Neural progenitor cell (in vitro differentiated cells): ENCODE measurements at regions not wholly inside any gene's neighbourhood (a gene's known extent, or its start where the extent isn't known, plus 50 kb on each side); places are given as distances from the start of the nearest gene placed in this dataset.
"Not testable (repeated sequence)": the region's sequence is repeated elsewhere in the genome, so short reads cannot be mapped to it uniquely, and the experiment has no call there.

Experiments
- DNase-seq: peaks from one replicate; pipeline ENCODE4 v3.0.0-alpha.2; 2016; ENCODE audit warnings: low spot score
- H2AFZ ChIP-seq: fragments of 200-600 bp; sonication (generic); replicated peaks from 2 replicates; pipeline ENCODE4 v1.6.1; 2016; ENCODE audit warnings: antibody characterized with exemption
- H3F3A ChIP-seq: fragments of 200-600 bp; sonication (generic); 2 replicates; pipeline ENCODE4 v1.6.1; 2016; ENCODE audit warnings: antibody characterized with exemption, low read depth
- H3K27ac ChIP-seq: fragments of 200-600 bp; sonication (generic); 2 replicates; pipeline ENCODE4 v1.5.1; 2016; ENCODE audit warnings: mild to moderate bottlenecking
- H3K27me3 ChIP-seq: fragments of 200-600 bp; sonication (generic); 2 replicates; pipeline ENCODE4 v1.6.1; 2016; ENCODE audit warnings: mild to moderate bottlenecking, moderate library complexity
- H3K36me3 ChIP-seq: fragments of 200-600 bp; sonication (generic); 2 replicates; pipeline ENCODE4 v1.5.1; 2016
- H3K4me1 ChIP-seq: fragments of 200-600 bp; sonication (generic); 2 replicates; pipeline ENCODE4 v1.6.1; 2016; ENCODE audit warnings: mixed run types
- H3K4me2 ChIP-seq: fragments of 200-600 bp; sonication (generic); 2 replicates; pipeline ENCODE4 v1.6.1; 2016
- H3K4me3 ChIP-seq: fragments of 200-600 bp; sonication (generic); 2 replicates; pipeline ENCODE4 v1.5.1; 2016
- H3K79me2 ChIP-seq: fragments of 200-600 bp; sonication (generic); 2 replicates; pipeline ENCODE4 v1.6.1; 2016; ENCODE audit warnings: low read depth
- H3K9ac ChIP-seq: fragments of 200-600 bp; sonication (generic); 2 replicates; pipeline ENCODE4 v1.6.1; 2016
- H3K9me3 ChIP-seq: fragments of 200-600 bp; sonication (generic); 2 replicates; pipeline ENCODE4 v1.5.1; 2016; ENCODE audit warnings: low read depth
- H4K20me1 ChIP-seq: fragments of 200-600 bp; sonication (generic); 2 replicates; pipeline ENCODE4 v1.6.1; 2016; ENCODE audit warnings: low read depth
- H3K27ac Mint-ChIP-seq: 3 replicates; pipeline ENCODE4 v1.8.0; 2021; ENCODE audit warnings: mixed read lengths
- H3K27me3 Mint-ChIP-seq: 2 replicates; pipeline ENCODE4 v1.8.0; 2022; ENCODE audit warnings: low read depth, mild to moderate bottlenecking, inconsistent platforms, moderate library complexity, mixed read lengths; ENCODE audit not compliant: insufficient read depth
- H3K36me3 Mint-ChIP-seq: 3 replicates; pipeline ENCODE4 v1.8.0; 2021; ENCODE audit warnings: mixed read lengths
- H3K4me1 Mint-ChIP-seq: 3 replicates; pipeline ENCODE4 v1.8.0; 2021; ENCODE audit warnings: mixed read lengths
- H3K4me3 Mint-ChIP-seq: 3 replicates; pipeline ENCODE4 v1.8.0; 2021; ENCODE audit warnings: mild to moderate bottlenecking, moderate library complexity, mixed read lengths
- H3K9me3 Mint-ChIP-seq: 3 replicates; pipeline ENCODE4 v1.8.0; 2020; ENCODE audit warnings: mixed read lengths
- EZH2 ChIP-seq: fragments of 200-600 bp; sonication (generic); IDR thresholded peaks from 2 replicates; pipeline ENCODE4 v1.6.1; 2017; ENCODE audit warnings: antibody characterized with exemption, mild to moderate bottlenecking, moderate library complexity
- EZH2phosphoT487 ChIP-seq: fragments of 200-600 bp; sonication (generic); IDR thresholded peaks from 2 replicates; pipeline ENCODE4 v1.6.1; 2017; ENCODE audit warnings: antibody characterized with exemption
- TF ChIP-seq, protein P1 (sequence below): fragments of 200-600 bp; sonication (generic); IDR thresholded peaks from 2 replicates; pipeline ENCODE4 v1.5.1; 2017; ENCODE audit warnings: antibody characterized with exemption, mild to moderate bottlenecking

DNA sequence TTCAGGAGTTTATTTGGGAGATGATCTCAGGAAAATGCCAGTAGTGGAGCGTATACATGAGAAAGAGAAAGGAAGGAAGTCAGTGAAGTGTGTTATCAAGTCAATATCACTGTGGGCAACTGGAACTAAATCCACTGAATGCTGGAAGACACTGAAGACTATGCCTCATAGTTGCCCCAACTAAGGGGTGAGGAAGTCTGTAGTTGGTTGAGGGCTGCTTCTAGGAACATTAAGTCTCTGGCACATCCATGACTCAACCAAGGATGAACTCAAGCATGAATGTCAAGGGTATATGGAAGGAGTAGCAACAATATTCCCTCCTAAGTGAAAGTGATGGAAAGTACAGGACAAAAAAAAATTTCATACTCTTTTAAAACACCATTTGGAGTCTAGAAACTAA lies 167.9 kb downstream of the MAGEB17 start:
- no peaks in the 10 kb centered on the region for H3K9me3 Mint-ChIP-seq
- no peak overlapping the region for H3K9ac ChIP-seq
- peaks cover 2% of the 10 kb centered on the region for H3K27me3 Mint-ChIP-seq

DNA sequence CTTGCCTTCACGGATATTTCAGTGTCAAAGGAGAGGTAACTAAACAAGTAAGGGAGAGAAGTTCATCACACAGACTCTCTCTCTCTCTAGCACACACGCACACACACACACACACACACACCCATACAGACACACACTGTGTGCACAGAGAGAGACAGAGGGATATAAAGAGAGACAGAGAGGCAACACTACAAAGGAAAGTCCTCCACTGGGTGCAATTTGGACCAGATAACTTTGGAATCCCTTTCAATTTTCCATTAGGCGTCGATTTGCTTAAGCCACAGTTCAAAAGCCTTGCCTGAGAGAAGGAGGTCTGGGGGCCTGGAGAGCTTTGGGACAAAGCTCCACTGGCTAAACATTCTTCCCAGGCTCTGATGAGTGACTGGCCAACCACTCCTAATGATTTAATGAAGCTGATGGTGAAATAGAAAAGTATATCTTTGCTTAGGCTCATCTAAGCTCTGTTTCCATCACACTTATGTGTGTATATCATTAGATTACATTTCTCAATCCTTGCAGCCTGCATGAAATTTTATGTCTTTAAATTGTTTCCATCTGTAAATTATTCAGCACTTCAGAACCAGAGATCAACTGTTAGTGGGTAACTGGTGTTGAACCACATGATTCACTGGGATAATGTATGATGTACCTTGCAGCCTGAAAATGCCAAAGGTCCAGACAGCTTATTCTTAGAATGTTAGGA lies 180.8 kb downstream of the MAGEB17 start:
- no peak overlapping the region for H3K9ac ChIP-seq
- no peak for TF ChIP-seq EZH2phosphoT487
- TF ChIP-seq EZH2 = no peak
- TF ChIP-seq, protein P1, sequence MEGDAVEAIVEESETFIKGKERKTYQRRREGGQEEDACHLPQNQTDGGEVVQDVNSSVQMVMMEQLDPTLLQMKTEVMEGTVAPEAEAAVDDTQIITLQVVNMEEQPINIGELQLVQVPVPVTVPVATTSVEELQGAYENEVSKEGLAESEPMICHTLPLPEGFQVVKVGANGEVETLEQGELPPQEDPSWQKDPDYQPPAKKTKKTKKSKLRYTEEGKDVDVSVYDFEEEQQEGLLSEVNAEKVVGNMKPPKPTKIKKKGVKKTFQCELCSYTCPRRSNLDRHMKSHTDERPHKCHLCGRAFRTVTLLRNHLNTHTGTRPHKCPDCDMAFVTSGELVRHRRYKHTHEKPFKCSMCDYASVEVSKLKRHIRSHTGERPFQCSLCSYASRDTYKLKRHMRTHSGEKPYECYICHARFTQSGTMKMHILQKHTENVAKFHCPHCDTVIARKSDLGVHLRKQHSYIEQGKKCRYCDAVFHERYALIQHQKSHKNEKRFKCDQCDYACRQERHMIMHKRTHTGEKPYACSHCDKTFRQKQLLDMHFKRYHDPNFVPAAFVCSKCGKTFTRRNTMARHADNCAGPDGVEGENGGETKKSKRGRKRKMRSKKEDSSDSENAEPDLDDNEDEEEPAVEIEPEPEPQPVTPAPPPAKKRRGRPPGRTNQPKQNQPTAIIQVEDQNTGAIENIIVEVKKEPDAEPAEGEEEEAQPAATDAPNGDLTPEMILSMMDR = no peak
- H3K4me3 ChIP-seq = no peak overlapping the region
- H4K20me1 ChIP-seq = no peaks in the 10 kb centered on the region
- no peaks in the 10 kb centered on the region for H3K36me3 ChIP-seq
- Mint-ChIP-seq H3K4me1 (no peaks in the 10 kb centered on the region), H3K9me3 (no peaks in the 10 kb centered on the region), H3K4me3 (no peak overlapping the region), H3K36me3 (no peaks in the 10 kb centered on the region), H3K27ac (peak overlapping the region; percentile 48), H3K27me3 (no peaks in the 10 kb centered on the region)
- H3K9me3 ChIP-seq = no peaks in the 10 kb centered on the region
- no peak overlapping the region for H3K4me2 ChIP-seq
- H3K79me2 ChIP-seq = no peaks in the 10 kb centered on the region
- no peaks in the 10 kb centered on the region for H3F3A ChIP-seq
- H2AFZ ChIP-seq = peak overlapping the region; percentile 73
- no peak overlapping the region for H3K27ac ChIP-seq
- H3K27me3 ChIP-seq = no peaks in the 10 kb centered on the region
- peaks cover 19% of the 10 kb centered on the region for H3K4me1 ChIP-seq
- DNase-seq = peak; percentile 32

More for the DNA sequence above, 167.9 kb downstream of the MAGEB17 start:
- Histone ChIP-seq H3F3A (no peaks in the 10 kb centered on the region), H4K20me1 (no peaks in the 10 kb centered on the region), H3K27me3 (no peaks in the 10 kb centered on the region), H2AFZ (no peak overlapping the region), H3K4me1 (no peaks in the 10 kb centered on the region), H3K36me3 (no peaks in the 10 kb centered on the region), H3K4me3 (no peak overlapping the region), H3K79me2 (no peaks in the 10 kb centered on the region), H3K9me3 (no peaks in the 10 kb centered on the region), H3K27ac (no peak overlapping the region), H3K4me2 (no peak overlapping the region)
- TF ChIP-seq EZH2 (no peak), EZH2phosphoT487 (no peak)
- TF ChIP-seq, protein P1 = no peak
- Mint-ChIP-seq H3K27ac (no peak overlapping the region), H3K36me3 (no peaks in the 10 kb centered on the region), H3K4me1 (no peaks in the 10 kb centered on the region), H3K4me3 (no peak overlapping the region)
- no peak for DNase-seq

DNA sequence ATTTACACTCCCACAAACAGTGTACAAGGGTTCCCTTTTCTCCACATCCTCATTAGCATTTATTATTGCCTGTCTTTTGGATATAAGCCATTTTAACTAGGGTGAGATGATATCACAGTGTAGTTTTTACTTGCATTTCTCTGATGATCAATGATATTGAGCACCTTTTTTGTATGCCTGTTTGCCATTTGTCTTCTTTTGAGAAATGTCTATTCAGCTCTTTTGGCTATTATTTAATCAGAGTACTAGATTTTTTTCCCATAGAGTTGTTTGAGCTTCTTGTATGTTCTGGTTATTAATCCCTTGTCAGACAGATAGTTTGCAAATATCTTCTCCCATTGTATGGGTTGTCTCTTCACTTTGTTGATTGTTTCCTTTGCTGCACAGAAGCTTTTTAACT lies 190.6 kb downstream of the MAGEB17 start:
- Histone ChIP-seq H3K36me3 (no peaks in the 10 kb centered on the region), H3K4me1 (no peaks in the 10 kb centered on the region), H3K27me3 (no peaks in the 10 kb centered on the region), H3K79me2 (no peaks in the 10 kb centered on the region), H3K4me2 (no peak overlapping the region), H3K9me3 (no peaks in the 10 kb centered on the region), H3F3A (no peaks in the 10 kb centered on the region), H4K20me1 (no peaks in the 10 kb centered on the region), H3K9ac (no peak overlapping the region), H2AFZ (no peak overlapping the region), H3K27ac (no peak overlapping the region), H3K4me3 (no peak overlapping the region)
- no peaks in the 10 kb centered on the region for H3K36me3 Mint-ChIP-seq
- no peak overlapping the region for H3K27ac Mint-ChIP-seq
- H3K9me3 Mint-ChIP-seq = peaks cover 20% of the 10 kb centered on the region
- DNase-seq = no peak
- TF ChIP-seq EZH2 = no peak
- TF ChIP-seq EZH2phosphoT487 = no peak
- TF ChIP-seq, protein P1 = no peak
- no peak overlapping the region for H3K4me3 Mint-ChIP-seq
- peaks cover 6% of the 10 kb centered on the region for H3K27me3 Mint-ChIP-seq
- no peaks in the 10 kb centered on the region for H3K4me1 Mint-ChIP-seq

DNA sequence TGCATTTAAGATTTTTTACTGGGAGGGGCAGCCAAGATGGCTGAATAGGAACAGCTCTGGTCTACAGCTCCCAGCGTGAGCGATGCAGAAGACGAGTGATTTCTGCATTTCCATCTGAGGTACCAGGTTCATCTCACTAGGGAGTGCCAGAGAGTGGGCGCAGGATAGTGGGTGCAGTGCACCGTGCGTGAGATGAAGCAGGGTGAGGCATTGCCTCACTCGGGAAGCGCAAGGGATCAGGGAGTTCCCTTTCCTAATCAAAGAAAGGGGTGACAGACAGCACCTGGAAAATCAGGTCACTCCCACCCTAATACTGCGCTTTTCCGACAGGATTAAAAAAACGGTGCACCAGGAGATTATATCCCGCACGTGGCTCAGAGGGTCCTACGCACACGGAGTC lies 192.8 kb downstream of the MAGEB17 start:
- H3K27ac Mint-ChIP-seq, H3F3A ChIP-seq, H3K36me3 ChIP-seq, H3K27me3 ChIP-seq, H3K4me1 Mint-ChIP-seq, H4K20me1 ChIP-seq, H3K4me1 ChIP-seq, H3K27me3 Mint-ChIP-seq, H3K36me3 Mint-ChIP-seq, DNase-seq, H3K79me2 ChIP-seq, H3K9ac ChIP-seq, H3K4me2 ChIP-seq, H3K9me3 ChIP-seq, H2AFZ ChIP-seq, H3K4me3 Mint-ChIP-seq, H3K27ac ChIP-seq, H3K4me3 ChIP-seq: not testable (repeated sequence)
- peaks cover 20% of the 10 kb centered on the region for H3K9me3 Mint-ChIP-seq
